MCF 10A (cell line): ENCODE measurements at regions not wholly inside any gene's neighbourhood (a gene's known extent, or its start where the extent isn't known, plus 50 kb on each side); places are given as distances from the start of the nearest gene placed in this dataset.

ENCODE experiments used
- BruUV-seq: library from RNA; stranded (reverse); fragments of 400-500 nt; replicated peaks from 2 replicates; lab custom pipeline; 2021; lab: Mats Ljungman, UMichigan
- CTCF ChIA-PET: fragments of 300-600 bp; sonication (Branson Sonifier 250); formaldehyde crosslinking; extraction: SDS; loops from one replicate; lab custom pipeline; 2021; ENCODE audit warnings: antibody characterized with exemption, inconsistent platforms; lab: Yijun Ruan, JAX
- POLR2A ChIA-PET: fragments of 300-600, 350-650 bp; sonication (Branson Sonifier 250); formaldehyde crosslinking; extraction: SDS; loops from one replicate; lab custom pipeline; 2020; ENCODE audit warnings: antibody characterized with exemption, inconsistent platforms; lab: Yijun Ruan, JAX
- DNase-seq: peaks from one replicate; pipeline ENCODE4 v3.0.0-alpha.2; 2018; ENCODE audit not compliant: unreplicated experiment
- H3K27ac Mint-ChIP-seq: one replicate; pipeline ENCODE4 v1.8.0; 2022; ENCODE audit warnings: mild to moderate bottlenecking, low read depth, mixed read lengths; ENCODE audit not compliant: unreplicated experiment
- H3K27me3 Mint-ChIP-seq: one replicate; pipeline ENCODE4 v1.8.0; 2022; ENCODE audit warnings: mixed read lengths; ENCODE audit not compliant: insufficient read depth, unreplicated experiment
- H3K36me3 Mint-ChIP-seq: one replicate; pipeline ENCODE4 v1.8.0; 2022; ENCODE audit warnings: mild to moderate bottlenecking, moderate library complexity, mixed read lengths; ENCODE audit not compliant: insufficient read depth, unreplicated experiment
- H3K4me1 Mint-ChIP-seq: one replicate; pipeline ENCODE4 v1.8.0; 2022; ENCODE audit warnings: mixed read lengths; ENCODE audit not compliant: insufficient read depth, unreplicated experiment
- H3K4me3 Mint-ChIP-seq: one replicate; pipeline ENCODE4 v1.8.0; 2022; ENCODE audit warnings: mild to moderate bottlenecking, moderate library complexity, mixed read lengths; ENCODE audit not compliant: unreplicated experiment
- H3K9me3 Mint-ChIP-seq: one replicate; pipeline ENCODE4 v1.8.0; 2022; ENCODE audit warnings: mixed read lengths; ENCODE audit not compliant: unreplicated experiment
- intact Hi-C: fragments of 100-400 bp; cut with micrococcal nuclease; formaldehyde crosslinking; loops from 2 replicates; pipeline ENCODE4 v1.14.1; 2022
- TF ChIP-seq, protein P1 (sequence below): fragments of 200-600 bp; IDR thresholded peaks from one replicate; pipeline ENCODE4 v1.8.0; 2022; ENCODE audit warnings: antibody characterized with exemption, mild to moderate bottlenecking; ENCODE audit not compliant: unreplicated experiment

DNA sequence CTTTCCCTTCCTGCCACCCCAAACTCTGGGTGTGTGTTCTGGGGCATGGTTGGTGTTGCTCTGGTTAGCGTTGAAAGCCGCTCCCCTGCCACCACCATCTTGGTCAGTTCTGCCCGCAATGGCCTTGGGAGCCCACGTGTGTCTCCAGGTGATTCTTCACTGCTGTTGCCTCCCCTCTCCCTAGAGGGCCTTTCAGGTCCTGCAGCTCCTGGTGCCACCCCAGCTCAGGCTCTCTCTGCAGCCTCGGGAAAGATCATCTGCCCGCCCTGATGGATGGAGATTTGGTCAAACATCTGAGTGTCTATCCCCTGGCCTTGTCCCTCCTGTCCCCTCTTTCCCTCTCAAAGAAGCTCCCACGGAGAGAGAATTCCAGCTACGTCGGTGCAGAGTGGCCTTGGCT, 241.3 kb downstream of the RBFOX3 start:
- POLR2A ChIA-PET = no interaction called here
- no peaks in the 10 kb centered on the region for H3K36me3 Mint-ChIP-seq
- TF ChIP-seq, protein P1, sequence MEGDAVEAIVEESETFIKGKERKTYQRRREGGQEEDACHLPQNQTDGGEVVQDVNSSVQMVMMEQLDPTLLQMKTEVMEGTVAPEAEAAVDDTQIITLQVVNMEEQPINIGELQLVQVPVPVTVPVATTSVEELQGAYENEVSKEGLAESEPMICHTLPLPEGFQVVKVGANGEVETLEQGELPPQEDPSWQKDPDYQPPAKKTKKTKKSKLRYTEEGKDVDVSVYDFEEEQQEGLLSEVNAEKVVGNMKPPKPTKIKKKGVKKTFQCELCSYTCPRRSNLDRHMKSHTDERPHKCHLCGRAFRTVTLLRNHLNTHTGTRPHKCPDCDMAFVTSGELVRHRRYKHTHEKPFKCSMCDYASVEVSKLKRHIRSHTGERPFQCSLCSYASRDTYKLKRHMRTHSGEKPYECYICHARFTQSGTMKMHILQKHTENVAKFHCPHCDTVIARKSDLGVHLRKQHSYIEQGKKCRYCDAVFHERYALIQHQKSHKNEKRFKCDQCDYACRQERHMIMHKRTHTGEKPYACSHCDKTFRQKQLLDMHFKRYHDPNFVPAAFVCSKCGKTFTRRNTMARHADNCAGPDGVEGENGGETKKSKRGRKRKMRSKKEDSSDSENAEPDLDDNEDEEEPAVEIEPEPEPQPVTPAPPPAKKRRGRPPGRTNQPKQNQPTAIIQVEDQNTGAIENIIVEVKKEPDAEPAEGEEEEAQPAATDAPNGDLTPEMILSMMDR = no peak
- no peaks in the 10 kb centered on the region for H3K9me3 Mint-ChIP-seq
- peaks cover 84% of the 10 kb centered on the region for H3K27me3 Mint-ChIP-seq
- H3K27ac Mint-ChIP-seq = no peak overlapping the region
- CTCF ChIA-PET = no interaction called here
- H3K4me1 Mint-ChIP-seq = no peaks in the 10 kb centered on the region
- DNase-seq = no peak
- intact Hi-C loops = no loop called here
- H3K4me3 Mint-ChIP-seq = no peak overlapping the region
- BruUV-seq = no TSS peak

DNA sequence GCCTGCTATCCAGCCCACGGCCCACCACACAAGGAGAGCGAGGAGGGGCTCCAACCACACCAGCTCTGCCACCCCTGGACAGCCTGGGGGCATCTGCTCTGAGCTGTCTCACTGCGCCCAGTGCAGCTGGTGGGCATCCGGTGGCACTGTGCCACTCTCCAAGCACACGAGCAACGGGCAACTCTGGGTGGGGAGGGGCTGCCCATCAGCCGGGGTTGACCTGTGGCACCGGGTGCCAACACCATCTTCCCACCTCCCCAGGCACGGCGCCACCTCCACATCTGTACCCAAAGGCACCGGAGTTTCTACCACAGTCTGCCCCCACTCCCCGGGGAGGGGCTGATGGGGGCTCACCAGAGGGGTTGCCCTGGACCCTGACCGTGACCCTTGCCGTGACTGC, 241.8 kb downstream of the RBFOX3 start:
- ChIA-PET CTCF (no interaction called here), POLR2A (no interaction called here)
- peaks cover 84% of the 10 kb centered on the region for H3K27me3 Mint-ChIP-seq
- TF ChIP-seq, protein P1 = no peak
- intact Hi-C loops = no loop called here
- no peaks in the 10 kb centered on the region for H3K9me3 Mint-ChIP-seq
- no peak overlapping the region for H3K27ac Mint-ChIP-seq
- DNase-seq = no peak
- H3K4me3 Mint-ChIP-seq = no peak overlapping the region
- no peaks in the 10 kb centered on the region for H3K36me3 Mint-ChIP-seq
- H3K4me1 Mint-ChIP-seq = no peaks in the 10 kb centered on the region
- no TSS peak for BruUV-seq

DNA sequence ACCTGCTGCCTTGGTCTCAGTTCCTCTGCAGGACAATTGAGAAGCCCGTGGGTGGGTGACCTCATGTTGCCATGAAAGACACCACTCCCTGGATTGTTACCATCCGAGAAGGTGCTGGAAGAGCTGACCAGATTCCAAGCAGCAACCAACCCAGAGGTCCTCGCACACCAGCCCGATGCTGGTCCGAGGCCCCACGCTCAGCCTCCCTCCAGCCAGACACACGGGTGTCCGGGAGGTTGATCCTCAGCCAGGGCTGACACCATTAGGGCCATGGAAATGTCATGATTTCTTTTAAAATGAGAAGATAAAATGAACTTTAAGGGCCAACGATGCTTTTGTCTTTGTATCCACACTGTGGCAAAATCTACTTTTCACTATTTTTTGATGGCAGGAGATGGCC, 242.3 kb downstream of the RBFOX3 start:
- H3K27ac Mint-ChIP-seq = no peak overlapping the region

DNA sequence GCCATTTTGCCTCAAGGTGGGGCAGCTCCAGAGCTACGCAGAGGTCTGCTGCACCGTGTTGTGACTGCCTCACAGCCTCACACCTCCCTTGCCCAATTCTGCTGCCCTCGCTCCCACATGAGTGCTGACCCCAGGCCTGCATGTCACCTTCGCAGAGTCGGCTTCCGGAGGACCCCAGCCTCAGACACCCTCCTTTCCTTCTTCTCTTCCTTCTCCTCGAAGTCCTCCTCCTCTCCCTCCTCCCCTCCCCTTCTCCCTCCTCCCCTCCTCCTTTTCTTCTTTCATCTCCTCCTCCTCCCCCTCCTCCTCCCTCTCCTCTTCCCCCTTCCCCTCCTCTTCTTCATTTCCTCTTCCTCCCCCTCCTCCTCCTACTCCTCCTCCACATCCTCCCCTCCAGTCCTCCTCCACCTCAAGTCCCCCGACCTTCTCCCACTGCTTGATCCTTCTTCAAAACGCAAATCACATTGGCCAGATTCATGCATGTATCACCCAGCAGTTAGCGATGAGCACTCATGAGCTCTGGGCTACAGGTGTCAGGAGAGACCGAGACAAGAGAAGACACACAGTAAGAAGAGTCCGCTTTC, 243.8 kb downstream of the RBFOX3 start:
- no peak overlapping the region for H3K27ac Mint-ChIP-seq
- no peaks in the 10 kb centered on the region for H3K36me3 Mint-ChIP-seq
- CTCF ChIA-PET = no interaction called here
- TF ChIP-seq, protein P1 = no peak
- BruUV-seq = no TSS peak
- peaks cover 95% of the 10 kb centered on the region for H3K27me3 Mint-ChIP-seq
- no peak overlapping the region for H3K4me3 Mint-ChIP-seq
- no peaks in the 10 kb centered on the region for H3K4me1 Mint-ChIP-seq
- no peak for DNase-seq
- H3K9me3 Mint-ChIP-seq = no peaks in the 10 kb centered on the region
- intact Hi-C loops = no loop called here
- POLR2A ChIA-PET = interaction anchor here (0.7 kb wide), 1 partner anchor 82 kb away, joined by 3 read pairs; no protein-coding TSS in a partner anchor

More for the DNA sequence above, 242.3 kb downstream of the RBFOX3 start:
- no peaks in the 10 kb centered on the region for H3K36me3 Mint-ChIP-seq
- H3K4me1 Mint-ChIP-seq = no peaks in the 10 kb centered on the region
- TF ChIP-seq, protein P1 = no peak
- no peak overlapping the region for H3K4me3 Mint-ChIP-seq
- DNase-seq = no peak
- no TSS peak for BruUV-seq
- intact Hi-C loops = no loop called here
- ChIA-PET POLR2A (no interaction called here), CTCF (no interaction called here)
- peaks cover 84% of the 10 kb centered on the region for H3K27me3 Mint-ChIP-seq
- H3K9me3 Mint-ChIP-seq = no peaks in the 10 kb centered on the region
